Hippocampal formation (tissue), 2 donors: ENCODE measurements at regions not wholly inside any gene's neighbourhood (a gene's known extent, or its start where the extent isn't known, plus 50 kb on each side); places are given as distances from the start of the nearest gene placed in this dataset.
A peak's percentile ranks its signal among the peaks of the same experiment; 100 is the strongest.
"Not testable (repeated sequence)": the region's sequence is repeated elsewhere in the genome, so short reads cannot be mapped to it uniquely, and the experiment has no call there.

ENCODE experiments used
- DNase-seq, 2 donors: peaks; one replicate each; lab custom pipeline; 2025; lab: John Stamatoyannopoulos, UW

DNA sequence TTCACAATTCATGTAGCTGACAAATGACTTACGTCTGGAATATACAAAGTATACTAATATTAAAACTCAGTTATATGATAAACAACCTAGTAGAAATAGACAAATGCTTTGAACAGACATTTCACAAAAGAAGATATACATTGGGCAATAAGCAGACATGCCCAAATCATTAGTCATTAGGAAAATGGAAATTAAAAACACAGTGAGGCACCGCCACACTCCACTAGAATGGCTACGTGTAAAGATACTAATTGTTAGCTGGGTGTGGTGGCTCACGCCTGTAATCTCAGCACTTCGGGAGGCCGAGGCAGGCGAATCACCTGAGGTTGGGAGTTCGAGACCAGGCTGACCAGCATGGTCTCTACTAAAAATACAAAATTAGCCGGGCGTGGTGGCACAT lies 248.9 kb upstream of the TMEM132C start:
- DNase-seq = no peak

DNA sequence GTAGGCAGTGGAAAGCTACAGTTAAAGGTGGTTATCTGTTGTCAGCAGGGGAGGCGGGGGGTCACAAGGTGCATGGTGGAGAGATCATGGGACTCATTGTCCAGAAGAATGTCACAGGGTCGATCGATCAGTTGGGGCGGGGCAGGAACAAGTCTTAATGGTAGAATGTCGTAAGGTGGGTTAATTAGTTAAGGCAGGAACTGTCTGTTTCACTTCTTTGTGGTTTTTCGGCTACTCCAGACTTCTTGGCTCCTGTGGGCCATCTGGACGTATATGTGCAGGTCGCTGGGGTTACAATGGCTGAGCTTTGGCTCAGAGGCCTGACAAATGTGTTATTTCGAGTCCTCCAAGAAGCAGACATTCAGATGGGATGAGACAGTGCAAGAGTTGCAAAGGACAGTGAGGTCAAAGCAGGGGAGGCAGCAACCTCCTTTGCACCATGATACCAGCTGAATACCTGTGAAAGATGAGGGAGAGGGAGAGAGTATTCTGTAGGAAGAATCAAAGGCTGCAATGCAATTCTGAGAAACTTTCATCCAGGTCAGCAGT lies 246.9 kb upstream of the TMEM132C start:
- no peak for DNase-seq

DNA sequence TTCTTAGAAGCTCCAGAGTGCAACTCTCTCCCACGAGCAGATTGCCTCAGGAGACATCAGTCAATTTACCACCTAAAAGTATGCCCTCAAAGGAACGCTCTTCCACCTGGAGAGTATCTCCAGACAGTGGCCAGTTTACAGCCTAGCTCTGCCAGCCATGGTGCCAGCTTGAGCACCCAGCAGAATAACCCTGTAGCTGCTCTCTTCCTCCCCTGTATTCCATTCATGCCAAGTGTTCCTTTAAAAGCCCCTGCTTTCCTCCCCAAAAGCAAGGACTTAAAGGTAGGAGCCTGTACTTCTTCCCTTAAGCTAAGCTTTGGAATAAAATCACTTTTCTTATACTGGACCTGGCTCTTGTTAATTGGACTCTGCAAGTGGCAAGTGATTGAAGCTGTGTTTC lies 245.4 kb upstream of the TMEM132C start:
- DNase-seq = no peak

DNA sequence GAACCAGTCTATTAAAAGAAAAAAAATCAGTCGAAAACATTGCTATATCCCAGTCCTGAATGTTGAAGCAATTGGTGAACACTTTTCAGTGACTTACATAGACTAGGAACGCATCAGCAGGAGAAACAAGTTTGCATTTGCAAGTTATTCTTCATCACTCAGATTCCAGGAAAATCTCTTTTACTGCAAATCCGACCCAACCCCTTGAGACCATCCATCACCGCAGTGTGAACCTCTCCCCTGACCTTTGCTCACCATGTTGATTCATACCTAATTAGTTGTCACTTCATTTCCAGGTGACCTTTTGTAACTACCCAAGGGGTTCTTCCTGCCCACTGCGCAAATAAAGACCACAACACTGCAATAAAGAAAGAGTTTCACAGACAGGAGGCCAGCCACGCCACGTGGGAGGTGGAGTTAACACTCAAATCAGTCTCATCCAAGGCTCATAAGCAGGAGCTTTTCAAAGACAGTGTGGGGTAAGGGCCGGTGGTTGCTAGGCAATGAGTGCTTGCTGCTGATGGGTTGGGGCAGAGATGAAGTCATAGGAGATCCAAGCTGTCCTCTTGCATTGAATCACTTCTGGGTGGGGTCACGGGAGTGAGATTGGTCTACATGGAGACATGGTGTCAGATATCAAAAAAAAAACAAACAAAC lies 241.3 kb upstream of the TMEM132C start:
- no peak for DNase-seq

DNA sequence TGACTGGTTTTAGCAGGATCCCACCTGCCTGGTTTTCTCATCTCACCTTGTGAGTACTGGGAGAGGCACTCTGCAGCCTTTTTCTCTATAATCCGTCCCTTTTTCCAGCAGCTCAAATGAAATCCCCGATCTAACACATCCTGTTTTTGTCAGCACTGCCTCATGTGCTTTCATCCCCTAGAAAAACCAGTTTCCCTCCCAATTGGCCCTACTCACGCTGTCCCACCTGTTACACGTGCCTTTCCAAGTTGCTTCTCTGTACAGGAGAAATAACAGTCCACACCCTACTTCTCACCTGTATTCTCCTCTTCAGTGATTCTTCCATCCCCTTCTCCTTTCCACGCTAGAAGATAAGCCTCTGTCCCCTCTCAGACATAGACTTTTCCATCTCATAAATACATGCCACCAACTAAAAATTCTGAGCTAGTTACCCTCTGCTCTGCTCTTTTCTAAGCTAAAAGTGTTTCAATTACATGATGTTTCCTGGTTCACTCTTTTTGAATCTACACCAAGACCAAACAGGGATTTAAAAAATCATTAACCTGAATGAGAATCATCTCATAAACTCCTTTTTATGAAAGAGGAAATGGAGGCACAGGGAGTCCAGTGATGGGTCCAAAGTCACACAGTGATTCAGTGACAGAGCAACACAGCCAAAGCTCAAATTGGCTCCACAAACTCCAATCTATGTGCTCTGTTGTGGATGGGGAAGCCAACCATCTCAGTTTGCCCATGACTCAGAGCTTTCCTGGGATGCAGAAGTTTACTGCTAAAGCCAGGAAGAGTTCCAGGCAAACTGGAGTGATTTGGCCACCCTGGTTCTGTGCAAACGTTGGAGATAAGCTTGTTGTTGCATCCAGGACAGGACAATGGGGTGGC lies 240.0 kb upstream of the TMEM132C start:
- DNase-seq = no peak

DNA sequence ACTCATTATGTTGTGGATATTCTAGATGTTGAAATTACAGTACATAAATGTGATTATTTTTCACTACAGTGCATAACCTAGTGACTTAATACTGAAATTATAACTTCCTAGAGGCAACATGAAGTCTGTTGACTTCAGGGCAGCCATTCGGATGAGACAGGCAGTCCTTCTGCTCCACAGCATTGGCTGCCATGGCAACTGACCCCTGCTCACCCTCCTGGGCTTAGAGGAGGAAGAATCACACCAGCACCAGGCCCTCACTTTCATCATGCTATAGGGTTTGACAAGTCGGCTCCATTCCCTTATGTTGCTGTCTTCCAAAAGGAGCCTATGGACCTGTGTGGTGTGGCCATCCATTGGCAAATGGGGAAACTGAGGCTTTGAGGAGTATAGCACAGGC lies 233.5 kb upstream of the TMEM132C start:
- no peak for DNase-seq

DNA sequence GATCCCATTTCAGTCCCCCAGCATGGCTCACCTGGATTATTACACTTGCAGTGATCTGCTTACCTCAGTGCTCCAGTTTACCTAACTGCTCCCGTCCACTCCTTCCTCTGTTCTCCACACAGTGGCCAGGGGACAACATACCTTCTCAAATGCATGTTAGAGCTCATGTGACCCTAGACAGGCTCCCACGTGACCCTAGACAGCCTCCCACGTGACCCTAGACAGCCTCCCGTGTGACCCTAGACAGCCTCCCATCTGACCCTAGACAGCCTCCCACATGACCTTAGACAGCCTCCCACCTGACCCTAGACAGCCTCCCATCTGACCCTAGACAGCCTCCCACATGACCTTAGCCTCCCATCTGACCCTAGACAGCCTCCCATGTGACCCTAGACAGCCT lies 226.0 kb upstream of the TMEM132C start:
- DNase-seq = no peak

DNA sequence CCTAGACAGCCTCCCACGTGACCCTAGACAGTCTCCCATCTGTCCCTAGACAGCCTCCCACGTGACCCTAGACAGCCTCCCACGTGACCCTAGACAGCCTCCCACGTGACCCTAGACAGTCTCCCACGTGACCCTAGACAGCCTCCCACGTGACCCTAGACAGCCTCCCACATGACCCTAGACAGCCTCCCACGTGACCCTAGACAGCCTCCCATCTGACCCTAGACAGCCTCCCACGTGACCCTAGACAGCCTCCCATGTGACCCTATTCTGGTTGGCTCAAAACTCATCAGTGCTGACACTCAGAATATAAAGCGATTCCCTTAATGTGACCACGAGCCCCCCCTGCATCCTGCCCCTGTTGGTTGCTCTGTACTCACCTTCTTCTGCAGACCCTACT lies 224.7 kb upstream of the TMEM132C start:
- DNase-seq = not testable (repeated sequence)

DNA sequence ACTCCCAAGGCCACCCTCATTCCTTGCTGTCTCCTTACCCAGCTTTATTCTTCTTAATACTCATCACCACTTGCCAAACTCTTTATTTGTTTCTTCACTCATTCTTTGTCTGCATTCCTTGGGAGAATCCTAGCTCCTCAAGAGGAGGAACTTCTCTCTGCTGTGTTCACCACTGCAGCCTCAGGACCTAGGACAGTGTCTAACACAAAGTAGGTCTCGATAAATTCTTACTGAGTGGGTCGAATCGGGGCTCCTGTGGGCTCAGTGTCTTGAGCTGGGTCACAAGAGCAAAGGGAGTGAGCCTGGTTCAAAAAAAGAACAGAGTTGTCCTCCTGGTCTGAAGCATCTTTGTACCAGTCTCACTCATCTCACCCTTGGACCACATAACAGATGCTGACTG lies 224.1 kb upstream of the TMEM132C start:
- DNase-seq = no peak

DNA sequence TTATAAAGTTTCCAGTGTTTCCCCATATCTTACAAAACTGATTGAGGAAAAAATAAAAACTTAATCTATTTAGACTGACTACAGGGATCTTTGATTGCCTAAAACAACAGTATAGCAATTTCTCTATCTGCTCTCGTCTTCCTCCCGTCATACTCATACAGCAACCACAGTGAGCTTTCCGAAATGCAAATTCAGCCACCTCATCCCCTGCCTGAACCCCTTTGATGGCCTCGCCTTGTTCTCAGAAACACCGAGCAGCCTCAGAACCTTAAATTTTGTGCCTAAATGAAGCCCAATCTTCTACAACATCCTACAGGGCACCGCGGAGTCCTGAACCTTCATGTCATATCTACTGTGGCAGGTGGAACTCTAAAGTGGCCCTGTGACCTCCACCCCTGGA lies 223.7 kb upstream of the TMEM132C start:
- no peak for DNase-seq

DNA sequence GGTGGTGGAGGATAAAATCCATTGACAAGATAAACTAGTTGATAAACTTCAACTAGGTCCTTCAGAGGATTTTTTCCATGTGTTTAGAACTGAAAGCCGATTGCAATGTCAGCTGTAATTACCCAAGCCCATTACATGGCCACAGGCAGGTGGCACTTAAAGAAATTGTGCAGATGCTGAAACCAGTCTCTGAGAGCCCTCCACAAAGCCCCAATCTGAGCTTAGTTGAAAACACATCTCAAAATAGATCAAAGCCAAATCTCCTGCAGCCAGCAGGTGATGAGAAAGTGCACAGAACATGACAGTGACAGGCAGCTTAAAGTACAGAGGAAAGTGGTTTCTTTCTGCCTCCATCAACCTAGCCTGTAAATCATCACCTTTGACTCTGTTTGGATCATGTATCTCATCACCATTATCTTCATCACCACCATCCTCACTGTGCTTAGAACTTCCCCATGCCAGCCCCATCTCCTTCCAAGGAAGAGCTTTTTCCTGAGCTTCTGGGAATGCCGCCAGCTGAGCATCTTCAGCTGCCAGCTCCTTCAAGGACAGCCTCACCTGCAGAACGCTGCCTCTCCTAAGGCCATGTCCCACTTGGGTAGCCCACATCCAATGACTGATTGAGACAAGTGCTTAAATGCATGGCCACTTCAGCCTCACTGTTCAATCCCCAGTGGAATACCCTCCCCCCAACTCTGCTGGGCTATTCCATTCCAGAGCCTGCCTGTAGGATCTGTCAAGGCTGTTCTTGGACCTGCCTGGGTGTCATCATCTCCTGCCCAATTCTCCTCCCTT lies 219.5 kb upstream of the TMEM132C start:
- DNase-seq = no peak

DNA sequence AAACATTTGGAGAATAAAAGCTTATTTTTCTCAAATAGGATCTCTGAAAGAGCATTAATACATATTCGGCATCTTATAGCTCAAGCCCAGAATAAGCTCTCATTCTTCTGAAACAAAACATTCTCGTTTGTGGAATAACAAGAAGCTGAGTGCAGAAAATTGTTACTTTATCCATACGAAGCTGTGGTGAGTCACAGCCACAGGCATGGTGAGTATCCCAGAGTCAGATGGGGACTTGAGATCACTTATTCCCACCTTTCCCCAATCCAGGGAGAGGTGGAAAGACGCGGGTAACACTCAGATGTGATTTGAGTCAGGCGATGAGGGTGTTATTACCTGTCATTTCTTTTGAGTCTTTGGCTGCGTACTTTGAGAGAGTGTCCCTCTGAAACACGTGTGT lies 214.6 kb upstream of the TMEM132C start:
- DNase-seq = no peak

DNA sequence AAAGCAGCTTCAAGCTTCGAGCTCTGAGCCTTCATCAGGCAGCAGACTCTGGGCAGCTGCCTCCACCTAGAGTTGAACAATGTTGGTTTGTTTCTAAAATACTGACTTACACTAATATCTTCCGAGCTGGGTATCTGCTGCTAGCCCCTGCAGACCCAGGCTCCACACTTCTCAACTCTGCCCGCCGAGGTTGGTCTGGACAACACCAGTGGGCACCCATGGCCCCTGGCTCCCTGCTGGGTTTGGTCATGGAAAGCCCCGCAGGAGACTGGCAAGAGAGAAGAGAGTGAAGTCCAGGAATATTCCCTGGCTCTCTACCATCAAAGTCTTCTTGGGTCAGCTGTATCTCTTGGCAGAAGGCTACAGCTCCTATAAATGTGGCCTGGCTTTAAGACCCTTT lies 214.2 kb upstream of the TMEM132C start:
- no peak for DNase-seq

DNA sequence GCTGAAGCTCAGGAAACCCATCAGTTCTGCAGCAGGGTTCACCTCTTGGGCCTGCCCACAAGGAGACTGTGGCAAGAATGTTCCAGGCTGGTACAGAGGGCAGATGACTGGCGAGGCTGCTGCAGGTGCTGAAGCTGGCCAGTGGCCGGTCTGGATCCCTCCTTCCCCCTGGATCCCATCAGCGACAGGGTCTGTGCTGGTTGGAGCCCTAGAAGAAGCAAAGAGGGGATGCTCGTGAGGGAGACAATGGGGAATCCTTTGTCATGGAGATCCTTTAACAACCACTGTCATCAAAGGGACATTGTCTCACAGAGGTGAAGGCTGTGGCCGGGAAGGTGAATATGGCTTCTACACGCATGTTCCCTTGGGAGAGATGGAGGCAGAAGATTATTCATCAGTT lies 211.4 kb upstream of the TMEM132C start:
- no peak for DNase-seq

DNA sequence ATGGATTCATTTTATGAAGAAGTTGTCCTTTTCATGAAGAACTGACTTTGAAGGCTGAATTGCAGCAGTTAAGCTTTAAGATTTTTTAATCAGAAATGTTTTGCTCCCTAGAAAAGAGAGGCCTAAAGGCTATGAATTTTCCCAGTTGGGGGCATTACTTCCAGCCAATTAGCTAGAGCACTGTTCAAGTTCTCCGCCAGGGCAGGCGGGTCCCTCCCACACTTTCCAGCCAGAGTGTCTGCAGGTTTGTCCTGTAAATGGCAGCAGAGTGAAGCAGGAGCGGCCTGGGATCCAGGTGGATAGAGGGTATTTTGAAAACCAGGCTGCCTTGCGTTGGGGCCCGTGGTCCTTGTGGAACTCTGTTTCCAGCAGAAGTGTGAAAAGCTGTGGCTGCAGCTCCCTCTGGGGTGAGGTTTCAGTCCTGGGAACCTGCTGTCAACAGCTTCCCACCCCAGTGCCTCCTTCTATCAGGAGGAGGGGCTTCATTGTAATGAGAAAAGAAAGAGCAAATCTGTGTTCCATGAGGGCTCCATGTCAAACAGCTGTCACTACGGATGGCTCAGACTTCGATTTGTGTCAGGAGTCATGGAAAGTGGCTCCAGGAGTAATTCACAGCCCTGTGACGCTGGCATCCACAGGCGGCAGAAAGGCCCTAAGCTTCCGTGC lies 210.7 kb upstream of the TMEM132C start:
- DNase-seq = no peak

DNA sequence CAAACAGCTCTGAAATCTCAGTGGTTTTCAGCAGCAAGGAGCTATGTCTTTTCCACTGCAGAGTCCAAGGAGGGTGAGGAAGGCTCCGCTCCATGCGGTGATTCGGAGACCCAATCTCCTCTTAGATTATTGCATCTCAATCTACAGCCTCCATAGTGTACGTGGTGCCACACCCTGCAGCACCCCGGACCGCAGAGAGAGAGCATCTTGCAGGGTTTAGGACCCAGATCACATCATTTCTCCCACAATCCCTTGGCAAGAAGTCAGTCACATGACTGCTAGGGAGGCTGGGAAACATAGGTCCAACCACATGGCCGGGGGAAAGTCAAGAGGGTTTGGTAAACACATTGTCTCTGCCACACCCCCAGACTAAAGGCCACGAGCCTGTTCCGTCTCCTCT lies 209.4 kb upstream of the TMEM132C start:
- no peak for DNase-seq

DNA sequence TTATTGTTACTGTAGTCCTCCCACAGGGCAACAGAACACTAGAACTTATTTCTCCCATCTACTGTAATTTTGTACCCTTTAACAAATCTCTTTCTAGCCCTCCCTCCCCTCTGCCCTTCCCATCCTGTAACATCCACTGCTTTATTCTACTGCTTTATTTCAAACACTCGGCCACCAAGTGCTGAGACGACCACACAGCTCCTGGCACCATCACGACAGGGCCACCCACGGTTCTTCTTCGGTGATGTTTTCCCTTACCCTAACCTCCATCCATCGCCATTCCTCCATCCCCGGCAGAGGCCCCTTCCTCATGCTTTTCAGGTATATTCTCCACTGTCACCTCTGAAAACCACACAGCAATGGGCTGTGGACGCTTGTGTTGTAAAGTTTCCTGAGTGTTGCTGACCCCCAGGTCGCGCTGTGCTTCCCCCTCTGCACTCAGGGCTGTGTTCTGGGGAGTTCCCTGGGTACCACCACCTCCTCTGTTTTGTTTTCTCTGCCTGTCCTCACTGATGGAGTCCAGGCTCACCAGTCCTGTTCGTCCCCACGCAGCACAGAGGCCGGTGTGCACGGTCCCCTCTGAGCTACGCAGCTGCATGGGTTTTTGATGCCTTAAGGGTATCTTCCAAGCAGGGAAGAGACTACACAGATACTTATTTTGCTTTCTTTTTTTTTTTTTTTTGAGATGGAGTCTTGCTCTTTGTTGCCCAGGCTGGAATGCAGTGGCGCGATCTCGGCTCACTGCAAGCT lies 207.2 kb upstream of the TMEM132C start:
- DNase-seq = no peak

DNA sequence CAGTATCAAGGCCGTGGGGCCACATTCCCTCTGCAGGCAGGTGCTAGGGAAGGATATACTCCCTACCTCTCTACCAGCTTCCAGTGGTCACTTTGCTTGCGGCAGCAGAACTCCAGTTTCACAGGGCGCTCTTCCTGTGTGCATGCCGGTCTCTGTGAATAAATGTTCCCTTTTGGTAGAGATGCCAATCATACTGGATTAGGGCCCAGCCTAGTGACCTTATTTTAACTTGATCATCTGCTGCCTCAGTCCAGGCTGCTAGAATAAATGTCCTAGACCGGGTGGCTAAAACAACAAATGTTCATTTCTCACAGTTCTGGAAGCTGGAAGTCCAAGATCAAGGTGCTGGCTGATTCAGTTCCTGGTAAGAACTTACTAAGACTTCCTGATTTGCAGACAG lies 198.8 kb upstream of the TMEM132C start:
- no peak for DNase-seq

DNA sequence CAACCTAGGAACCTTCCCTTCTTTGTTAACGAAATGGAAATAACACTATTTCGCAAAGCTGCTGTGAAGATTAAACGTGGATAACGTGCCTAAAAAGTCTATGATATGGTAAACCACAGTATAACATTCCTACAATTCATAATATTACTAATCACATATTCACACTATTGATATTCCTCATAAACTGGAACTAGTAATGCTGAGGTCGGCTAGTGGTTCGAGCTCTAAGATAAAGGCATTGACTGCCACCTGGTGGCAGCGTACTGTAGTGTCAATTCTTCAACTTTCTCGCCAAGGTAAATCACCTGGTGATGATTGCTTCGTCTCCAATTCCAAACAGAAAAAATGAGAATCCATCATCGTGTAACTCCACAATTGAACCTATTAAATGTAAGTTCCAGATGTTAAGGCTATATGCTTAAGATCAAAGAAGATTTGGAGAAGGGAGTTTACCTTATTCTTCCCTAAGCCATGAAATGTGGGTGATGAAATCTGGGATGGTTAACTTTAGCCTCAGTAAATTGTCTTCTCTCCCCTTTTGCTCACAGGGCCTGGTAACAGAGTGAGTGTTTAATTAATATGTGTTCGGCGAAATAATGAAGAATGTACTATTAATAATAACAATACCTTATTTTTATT lies 197.5 kb upstream of the TMEM132C start:
- peak; percentile 6 to 40 for DNase-seq

DNA sequence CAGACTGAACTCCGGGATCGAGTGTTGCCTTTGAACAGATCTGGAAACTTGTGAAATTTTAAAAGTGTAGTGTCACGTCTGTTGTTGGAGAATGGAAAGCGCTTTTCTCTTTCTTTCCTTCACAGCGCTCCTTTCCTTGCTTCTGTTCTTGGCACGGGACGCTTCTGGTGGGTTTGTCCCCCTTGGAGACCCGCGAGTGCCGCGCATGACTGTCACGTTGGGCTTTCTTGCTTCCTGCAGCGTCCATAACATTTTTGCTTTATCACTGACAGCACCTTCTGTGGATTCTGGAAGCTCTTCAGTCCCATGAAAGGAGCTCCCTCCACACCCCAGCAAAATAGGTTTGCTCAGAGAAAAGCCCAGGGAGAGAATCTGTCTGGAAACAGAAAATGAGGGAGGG lies 193.0 kb upstream of the TMEM132C start:
- no peak for DNase-seq

DNA sequence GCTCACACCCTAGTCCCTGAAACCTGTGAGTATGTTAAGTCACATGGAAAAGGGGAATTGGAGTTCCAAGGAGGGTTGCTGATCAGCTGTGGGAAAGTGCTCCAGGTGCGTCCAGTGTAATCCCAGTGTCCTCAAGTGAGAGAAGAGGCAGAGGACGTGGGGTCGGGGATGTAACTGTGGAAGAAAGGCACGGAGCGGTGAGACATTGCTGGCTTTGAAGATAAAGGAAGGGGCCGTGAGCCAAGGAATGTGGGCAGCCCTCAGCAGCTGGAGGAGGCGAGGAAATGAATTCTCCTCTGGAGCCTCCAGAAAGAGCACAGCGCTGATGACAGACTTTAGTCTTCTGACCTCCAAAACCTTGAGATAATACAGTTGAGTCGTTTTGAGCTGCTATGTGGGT lies 191.6 kb upstream of the TMEM132C start:
- DNase-seq = no peak
